HepG2 (cell line): ENCODE measurements at regions not wholly inside any gene's neighbourhood (a gene's known extent, or its start where the extent isn't known, plus 50 kb on each side); places are given as distances from the start of the nearest gene placed in this dataset.
A peak's percentile ranks its signal among the peaks of the same experiment; 100 is the strongest.

Experiments
- CREB3 ChIP-seq: sonication (generic); formaldehyde crosslinking; IDR thresholded peaks from 2 replicates; pipeline ENCODE4 v1.5.0; 2020; ENCODE audit warnings: missing genetic modification reagents
- HDAC6 ChIP-seq: fragments of 200-600 bp; sonication (generic); IDR thresholded peaks from 2 replicates; pipeline ENCODE4 v1.7.0; 2017; ENCODE audit warnings: mild to moderate bottlenecking, antibody characterized with exemption, low read length, low read depth
- HOXA9 ChIP-seq: sonication (generic); formaldehyde crosslinking; IDR thresholded peaks from 2 replicates; pipeline ENCODE4 v1.8.1; 2022; ENCODE audit warnings: missing genetic modification reagents, mild to moderate bottlenecking, moderate library complexity, borderline replicate concordance
- KLF12 ChIP-seq: sonication (generic); formaldehyde crosslinking; IDR thresholded peaks from 2 replicates; pipeline ENCODE4 v1.4.0; 2020; ENCODE audit warnings: missing genetic modification reagents, borderline replicate concordance
- NFRKB ChIP-seq: fragments of 450-650 bp; IDR thresholded peaks from 2 replicates; pipeline ENCODE4 v1.6.1; 2017
- RBAK ChIP-seq: sonication (generic); formaldehyde crosslinking; IDR thresholded peaks from 2 replicates; pipeline ENCODE4 v1.5.1; 2020; ENCODE audit warnings: mild to moderate bottlenecking, missing genetic modification reagents
- RORA ChIP-seq: sonication (generic); formaldehyde crosslinking; IDR thresholded peaks from 2 replicates; pipeline ENCODE4 v1.5.0; 2020; ENCODE audit warnings: mild to moderate bottlenecking, missing genetic modification reagents, moderate library complexity
- SNAPC4 ChIP-seq: sonication (generic); formaldehyde crosslinking; IDR thresholded peaks from 2 replicates; pipeline ENCODE4 v1.4.0; 2020; ENCODE audit warnings: mild to moderate bottlenecking, missing genetic modification reagents
- THYN1 ChIP-seq: sonication (generic); formaldehyde crosslinking; IDR thresholded peaks from 2 replicates; pipeline ENCODE4 v1.8.1; 2023; ENCODE audit warnings: low read depth, mild to moderate bottlenecking, moderate library complexity, missing genetic modification reagents, borderline replicate concordance
- ZBTB42 ChIP-seq: sonication (generic); formaldehyde crosslinking; IDR thresholded peaks from 2 replicates; pipeline ENCODE4 v1.5.0; 2020; ENCODE audit warnings: mild to moderate bottlenecking, missing genetic modification reagents
- ZNF232 ChIP-seq: sonication (generic); formaldehyde crosslinking; IDR thresholded peaks from 2 replicates; pipeline ENCODE4 v1.4.0; 2020; ENCODE audit warnings: missing genetic modification reagents, borderline replicate concordance
- ZNF337 ChIP-seq: sonication (generic); formaldehyde crosslinking; IDR thresholded peaks from 2 replicates; pipeline ENCODE4 v1.5.1; 2020; ENCODE audit warnings: missing genetic modification reagents, low read depth, mild to moderate bottlenecking, borderline replicate concordance
- ZNF598 ChIP-seq: sonication (generic); formaldehyde crosslinking; IDR thresholded peaks from 2 replicates; pipeline ENCODE4 v1.5.1; 2020; ENCODE audit warnings: mild to moderate bottlenecking, missing genetic modification reagents, borderline replicate concordance
- ZNF713 ChIP-seq: sonication (generic); formaldehyde crosslinking; IDR thresholded peaks from 2 replicates; pipeline ENCODE4 v1.4.0; 2020; ENCODE audit warnings: mild to moderate bottlenecking, missing genetic modification reagents
- TF ChIP-seq, protein P1 (sequence below): sonication (generic); formaldehyde crosslinking; IDR thresholded peaks from 2 replicates; pipeline ENCODE4 v1.8.0; 2022; ENCODE audit warnings: mild to moderate bottlenecking, missing genetic modification reagents; ENCODE audit not compliant: insufficient replicate concordance
- TF ChIP-seq, protein P2 (sequence below): sonication (generic); formaldehyde crosslinking; IDR thresholded peaks from 2 replicates; pipeline ENCODE4 v1.4.0; 2020; ENCODE audit warnings: mild to moderate bottlenecking, missing genetic modification reagents, borderline replicate concordance

- TF ChIP-seq SNAPC4 (CRISPR knock-in tag): peak; percentile 57; the same call in 1 of the 2 replicates
- TF ChIP-seq THYN1 (CRISPR knock-in tag): no peak
- no peak for TF ChIP-seq ZNF598 (CRISPR knock-in tag)
- TF ChIP-seq, protein P1, sequence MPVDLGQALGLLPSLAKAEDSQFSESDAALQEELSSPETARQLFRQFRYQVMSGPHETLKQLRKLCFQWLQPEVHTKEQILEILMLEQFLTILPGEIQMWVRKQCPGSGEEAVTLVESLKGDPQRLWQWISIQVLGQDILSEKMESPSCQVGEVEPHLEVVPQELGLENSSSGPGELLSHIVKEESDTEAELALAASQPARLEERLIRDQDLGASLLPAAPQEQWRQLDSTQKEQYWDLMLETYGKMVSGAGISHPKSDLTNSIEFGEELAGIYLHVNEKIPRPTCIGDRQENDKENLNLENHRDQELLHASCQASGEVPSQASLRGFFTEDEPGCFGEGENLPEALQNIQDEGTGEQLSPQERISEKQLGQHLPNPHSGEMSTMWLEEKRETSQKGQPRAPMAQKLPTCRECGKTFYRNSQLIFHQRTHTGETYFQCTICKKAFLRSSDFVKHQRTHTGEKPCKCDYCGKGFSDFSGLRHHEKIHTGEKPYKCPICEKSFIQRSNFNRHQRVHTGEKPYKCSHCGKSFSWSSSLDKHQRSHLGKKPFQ: no peak
- no peak for TF ChIP-seq NFRKB
- TF ChIP-seq ZNF713 (CRISPR knock-in tag): no peak
- no peak for TF ChIP-seq RBAK (CRISPR knock-in tag)
- no peak for TF ChIP-seq RORA (CRISPR knock-in tag)
- TF ChIP-seq, protein P2, sequence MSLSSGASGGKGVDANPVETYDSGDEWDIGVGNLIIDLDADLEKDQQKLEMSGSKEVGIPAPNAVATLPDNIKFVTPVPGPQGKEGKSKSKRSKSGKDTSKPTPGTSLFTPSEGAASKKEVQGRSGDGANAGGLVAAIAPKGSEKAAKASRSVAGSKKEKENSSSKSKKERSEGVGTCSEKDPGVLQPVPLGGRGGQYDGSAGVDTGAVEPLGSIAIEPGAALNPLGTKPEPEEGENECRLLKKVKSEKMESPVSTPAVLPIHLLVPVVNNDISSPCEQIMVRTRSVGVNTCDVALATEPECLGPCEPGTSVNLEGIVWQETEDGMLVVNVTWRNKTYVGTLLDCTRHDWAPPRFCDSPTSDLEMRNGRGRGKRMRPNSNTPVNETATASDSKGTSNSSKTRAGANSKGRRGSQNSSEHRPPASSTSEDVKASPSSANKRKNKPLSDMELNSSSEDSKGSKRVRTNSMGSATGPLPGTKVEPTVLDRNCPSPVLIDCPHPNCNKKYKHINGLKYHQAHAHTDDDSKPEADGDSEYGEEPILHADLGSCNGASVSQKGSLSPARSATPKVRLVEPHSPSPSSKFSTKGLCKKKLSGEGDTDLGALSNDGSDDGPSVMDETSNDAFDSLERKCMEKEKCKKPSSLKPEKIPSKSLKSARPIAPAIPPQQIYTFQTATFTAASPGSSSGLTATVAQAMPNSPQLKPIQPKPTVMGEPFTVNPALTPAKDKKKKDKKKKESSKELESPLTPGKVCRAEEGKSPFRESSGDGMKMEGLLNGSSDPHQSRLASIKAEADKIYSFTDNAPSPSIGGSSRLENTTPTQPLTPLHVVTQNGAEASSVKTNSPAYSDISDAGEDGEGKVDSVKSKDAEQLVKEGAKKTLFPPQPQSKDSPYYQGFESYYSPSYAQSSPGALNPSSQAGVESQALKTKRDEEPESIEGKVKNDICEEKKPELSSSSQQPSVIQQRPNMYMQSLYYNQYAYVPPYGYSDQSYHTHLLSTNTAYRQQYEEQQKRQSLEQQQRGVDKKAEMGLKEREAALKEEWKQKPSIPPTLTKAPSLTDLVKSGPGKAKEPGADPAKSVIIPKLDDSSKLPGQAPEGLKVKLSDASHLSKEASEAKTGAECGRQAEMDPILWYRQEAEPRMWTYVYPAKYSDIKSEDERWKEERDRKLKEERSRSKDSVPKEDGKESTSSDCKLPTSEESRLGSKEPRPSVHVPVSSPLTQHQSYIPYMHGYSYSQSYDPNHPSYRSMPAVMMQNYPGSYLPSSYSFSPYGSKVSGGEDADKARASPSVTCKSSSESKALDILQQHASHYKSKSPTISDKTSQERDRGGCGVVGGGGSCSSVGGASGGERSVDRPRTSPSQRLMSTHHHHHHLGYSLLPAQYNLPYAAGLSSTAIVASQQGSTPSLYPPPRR (CRISPR knock-in tag): peak; percentile 92
- TF ChIP-seq ZNF337 (CRISPR knock-in tag): peak; percentile 52; the same call in 1 of the 2 replicates
- TF ChIP-seq ZNF232 (CRISPR knock-in tag): no peak; the same call in 1 of the 2 replicates
- no peak for TF ChIP-seq CREB3 (CRISPR knock-in tag)
- no peak for TF ChIP-seq ZBTB42
- TF ChIP-seq HOXA9 (CRISPR knock-in tag): no peak
- no peak for TF ChIP-seq HDAC6
- TF ChIP-seq KLF12 (CRISPR knock-in tag): peak; percentile 61; the same call in 1 of the 2 replicates
These were observed 93.8 kb downstream of the MAP3K8 start (continued) for GRCh38 chr10:30527623-30528428.
